ENCODE measurements at regions not wholly inside any gene's neighbourhood (a gene's known extent, or its start where the extent isn't known, plus 50 kb on each side); places are given as distances from the start of the nearest gene placed in this dataset.

DNA sequence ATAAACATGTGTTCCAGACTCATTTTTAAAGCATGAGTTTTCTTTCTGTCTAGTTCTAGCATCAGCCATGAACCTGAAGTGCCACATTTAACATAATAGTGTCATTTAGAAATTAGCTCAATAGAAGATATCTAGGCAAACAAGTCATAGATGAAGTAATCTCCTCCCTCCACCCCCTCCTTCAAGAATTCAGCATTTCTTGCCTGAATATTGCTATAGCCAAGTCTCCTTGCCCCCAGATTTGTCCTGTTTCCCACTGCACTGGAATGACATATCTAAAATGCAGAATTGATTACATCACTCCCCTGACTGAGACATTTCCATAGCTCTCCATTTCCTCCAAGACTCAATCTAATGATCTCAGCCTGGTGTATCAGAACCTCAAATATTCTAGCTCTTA is 134.9 kb upstream of the BACH2 start:
- intact Hi-C loops (cut with micrococcal nuclease) = no loop called here
- Mint-ChIP-seq H3K9me3 (peaks cover 18 to 35% (median 22%) of the 10 kb centered on the region in 7 donors), H3K4me3 (no peak overlapping the region), H3K27ac (no peak overlapping the region), H3K27me3 (ENCODE audit: low read depth in 3 of 3) (peaks cover 0 to 3% (median 0%) of the 10 kb centered on the region in 3 donors), H3K36me3 (no peaks in the 10 kb centered on the region), H3K4me1 (no peaks in the 10 kb centered on the region)
- no peak for DNase-seq
- TF ChIP-seq, protein P1, sequence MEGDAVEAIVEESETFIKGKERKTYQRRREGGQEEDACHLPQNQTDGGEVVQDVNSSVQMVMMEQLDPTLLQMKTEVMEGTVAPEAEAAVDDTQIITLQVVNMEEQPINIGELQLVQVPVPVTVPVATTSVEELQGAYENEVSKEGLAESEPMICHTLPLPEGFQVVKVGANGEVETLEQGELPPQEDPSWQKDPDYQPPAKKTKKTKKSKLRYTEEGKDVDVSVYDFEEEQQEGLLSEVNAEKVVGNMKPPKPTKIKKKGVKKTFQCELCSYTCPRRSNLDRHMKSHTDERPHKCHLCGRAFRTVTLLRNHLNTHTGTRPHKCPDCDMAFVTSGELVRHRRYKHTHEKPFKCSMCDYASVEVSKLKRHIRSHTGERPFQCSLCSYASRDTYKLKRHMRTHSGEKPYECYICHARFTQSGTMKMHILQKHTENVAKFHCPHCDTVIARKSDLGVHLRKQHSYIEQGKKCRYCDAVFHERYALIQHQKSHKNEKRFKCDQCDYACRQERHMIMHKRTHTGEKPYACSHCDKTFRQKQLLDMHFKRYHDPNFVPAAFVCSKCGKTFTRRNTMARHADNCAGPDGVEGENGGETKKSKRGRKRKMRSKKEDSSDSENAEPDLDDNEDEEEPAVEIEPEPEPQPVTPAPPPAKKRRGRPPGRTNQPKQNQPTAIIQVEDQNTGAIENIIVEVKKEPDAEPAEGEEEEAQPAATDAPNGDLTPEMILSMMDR (IDR thresholded peaks at IDR 0.05) = no peak
- Histone ChIP-seq H3K36me3 (replicated peaks in 1 of 2; ENCODE audit: control insufficient read depth in 1 of 2, insufficient read depth in 2 of 2, low read length in 2 of 2) (no peaks in the 10 kb centered on the region), H3K27me3 (ENCODE audit: control insufficient read depth in 2 of 2, insufficient read depth in 2 of 2, low read length in 2 of 2) (no peaks in the 10 kb centered on the region), H2AFZ (ENCODE audit: insufficient read depth, low read depth, low read length, poor library complexity, severe bottlenecking) (no peak overlapping the region), H3K4me3 (replicated peaks in 1 of 3; ENCODE audit: low read depth in 2 of 3, low read length in 3 of 3) (no peak overlapping the region), H3K4me1 (ENCODE audit: control insufficient read depth in 1 of 2, insufficient read depth in 2 of 2, low read length in 2 of 2) (no peaks in the 10 kb centered on the region), H3K9me3 (replicated peaks in 1 of 2; ENCODE audit: control insufficient read depth in 1 of 2, insufficient read depth in 1 of 2, low read length in 2 of 2) (peaks cover 14 to 21% of the 10 kb centered on the region in 2 donors), H3K79me2 (ENCODE audit: insufficient read depth, low read length) (no peaks in the 10 kb centered on the region), H4K20me1 (ENCODE audit: insufficient read depth, low read length) (no peaks in the 10 kb centered on the region), H3K4me2 (replicated peaks; ENCODE audit: extremely low read depth, low read length, poor library complexity, severe bottlenecking) (no peak overlapping the region), H3K27ac (ENCODE audit: low read depth in 1 of 2, low read length in 2 of 2) (no peak overlapping the region), H3K9ac (ENCODE audit: insufficient read depth, low read length, poor library complexity, severe bottlenecking) (no peak overlapping the region)

DNA sequence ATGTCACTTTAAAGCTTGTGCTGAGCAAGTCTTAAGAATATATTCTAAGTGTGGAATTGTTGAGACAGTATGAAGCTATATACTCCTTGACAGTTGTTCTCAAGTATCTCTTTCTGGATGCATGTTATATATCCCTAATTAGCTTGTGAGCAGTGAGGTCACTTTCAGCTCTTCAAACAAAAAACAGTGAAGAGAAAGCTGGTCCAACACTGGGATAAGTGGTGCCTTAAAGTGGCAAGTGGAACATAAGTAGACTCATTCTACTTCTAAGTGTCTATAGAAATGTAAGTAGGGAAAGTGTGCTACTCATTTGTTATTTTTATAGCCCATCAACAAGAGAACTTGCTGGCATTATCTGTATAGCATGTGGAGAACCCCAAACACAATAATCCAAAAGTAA is 133.1 kb upstream of the BACH2 start:
- no peak for DNase-seq
- no peak overlapping the region for H2AFZ ChIP-seq (ENCODE audit: insufficient read depth, low read depth, low read length, poor library complexity, severe bottlenecking)
- no peaks in the 10 kb centered on the region for H3K4me1 ChIP-seq (ENCODE audit: control insufficient read depth in 1 of 2, insufficient read depth in 2 of 2, low read length in 2 of 2)
- Mint-ChIP-seq H3K27ac (no peak overlapping the region), H3K4me3 (no peak overlapping the region), H3K36me3 (no peaks in the 10 kb centered on the region), H3K4me1 (no peaks in the 10 kb centered on the region), H3K27me3 (ENCODE audit: low read depth in 3 of 3) (peaks cover 0 to 3% (median 2%) of the 10 kb centered on the region in 3 donors), H3K9me3 (peaks cover 17 to 38% (median 20%) of the 10 kb centered on the region in 7 donors)
- H3K4me2 ChIP-seq (replicated peaks; ENCODE audit: extremely low read depth, low read length, poor library complexity, severe bottlenecking) = no peak overlapping the region
- no peaks in the 10 kb centered on the region for H4K20me1 ChIP-seq (ENCODE audit: insufficient read depth, low read length)
- intact Hi-C loops (cut with micrococcal nuclease) = no loop called here
- peaks cover 14 to 21% of the 10 kb centered on the region in 2 donors for H3K9me3 ChIP-seq (replicated peaks in 1 of 2; ENCODE audit: control insufficient read depth in 1 of 2, insufficient read depth in 1 of 2, low read length in 2 of 2)
- no peaks in the 10 kb centered on the region for H3K79me2 ChIP-seq (ENCODE audit: insufficient read depth, low read length)
- H3K27ac ChIP-seq (ENCODE audit: low read depth in 1 of 2, low read length in 2 of 2) = no peak overlapping the region
- H3K4me3 ChIP-seq (replicated peaks in 1 of 3; ENCODE audit: low read depth in 2 of 3, low read length in 3 of 3) = no peak overlapping the region
- no peaks in the 10 kb centered on the region for H3K27me3 ChIP-seq (ENCODE audit: control insufficient read depth in 2 of 2, insufficient read depth in 2 of 2, low read length in 2 of 2)
- no peaks in the 10 kb centered on the region for H3K36me3 ChIP-seq (replicated peaks in 1 of 2; ENCODE audit: control insufficient read depth in 1 of 2, insufficient read depth in 2 of 2, low read length in 2 of 2)
- TF ChIP-seq, protein P1 (IDR thresholded peaks at IDR 0.05) = no peak
- no peak overlapping the region for H3K9ac ChIP-seq (ENCODE audit: insufficient read depth, low read length, poor library complexity, severe bottlenecking)

Data from CD14-positive monocyte (primary cell).